GM21723 (cell line): ENCODE measurements at regions not wholly inside any gene's neighbourhood (a gene's known extent, or its start where the extent isn't known, plus 50 kb on each side); places are given as distances from the start of the nearest gene placed in this dataset.
"Not testable (repeated sequence)": the region's sequence is repeated elsewhere in the genome, so short reads cannot be mapped to it uniquely, and the experiment has no call there.

Experiments used
- ATAC-seq: cut with Tn5 transposase; IDR thresholded peaks from one replicate; pipeline ENCODE4 v1.9.1; 2021; ENCODE audit warnings: mild to moderate bottlenecking, moderate library complexity; ENCODE audit not compliant: unreplicated experiment

DNA sequence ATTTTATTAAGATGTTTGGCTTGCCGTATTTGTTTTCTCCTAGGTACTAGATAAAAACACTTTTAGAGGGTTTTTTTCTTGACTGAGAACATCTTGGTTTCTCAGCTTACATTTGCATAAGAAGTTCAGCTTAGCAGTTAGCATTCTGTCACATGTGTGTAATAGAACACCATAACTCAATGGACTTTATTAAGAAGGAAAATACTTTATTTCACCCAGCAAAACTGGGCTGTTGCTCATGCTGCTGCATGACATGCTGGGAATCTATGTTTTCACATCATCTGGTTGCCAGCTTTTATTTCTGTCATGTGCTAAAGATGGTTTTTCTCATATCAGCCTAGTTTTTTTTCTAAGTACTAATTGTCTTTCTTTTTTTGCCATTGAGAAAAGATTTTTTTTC lies 144.6 kb downstream of the UTRN start:
- ATAC-seq = no peak

DNA sequence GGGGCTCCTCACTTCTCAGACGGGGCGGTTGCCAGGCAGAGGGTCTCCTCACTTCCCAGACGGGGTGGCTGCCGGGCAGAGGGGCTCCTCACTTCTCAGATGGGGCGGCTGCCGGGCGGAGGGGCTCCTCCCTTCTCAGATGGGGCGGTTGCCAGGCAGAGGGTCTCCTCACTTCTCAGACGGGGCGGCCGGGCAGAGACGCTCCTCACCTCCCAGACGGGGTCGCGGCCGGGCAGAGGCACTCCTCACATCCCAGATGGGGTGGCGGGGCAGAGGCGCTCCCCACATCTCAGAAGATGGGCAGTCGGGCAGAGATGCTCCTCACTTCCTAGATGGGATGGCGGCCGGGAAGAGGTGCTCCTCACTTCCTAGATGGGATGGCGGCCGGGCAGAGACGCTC lies 148.3 kb downstream of the UTRN start:
- not testable (repeated sequence) for ATAC-seq

DNA sequence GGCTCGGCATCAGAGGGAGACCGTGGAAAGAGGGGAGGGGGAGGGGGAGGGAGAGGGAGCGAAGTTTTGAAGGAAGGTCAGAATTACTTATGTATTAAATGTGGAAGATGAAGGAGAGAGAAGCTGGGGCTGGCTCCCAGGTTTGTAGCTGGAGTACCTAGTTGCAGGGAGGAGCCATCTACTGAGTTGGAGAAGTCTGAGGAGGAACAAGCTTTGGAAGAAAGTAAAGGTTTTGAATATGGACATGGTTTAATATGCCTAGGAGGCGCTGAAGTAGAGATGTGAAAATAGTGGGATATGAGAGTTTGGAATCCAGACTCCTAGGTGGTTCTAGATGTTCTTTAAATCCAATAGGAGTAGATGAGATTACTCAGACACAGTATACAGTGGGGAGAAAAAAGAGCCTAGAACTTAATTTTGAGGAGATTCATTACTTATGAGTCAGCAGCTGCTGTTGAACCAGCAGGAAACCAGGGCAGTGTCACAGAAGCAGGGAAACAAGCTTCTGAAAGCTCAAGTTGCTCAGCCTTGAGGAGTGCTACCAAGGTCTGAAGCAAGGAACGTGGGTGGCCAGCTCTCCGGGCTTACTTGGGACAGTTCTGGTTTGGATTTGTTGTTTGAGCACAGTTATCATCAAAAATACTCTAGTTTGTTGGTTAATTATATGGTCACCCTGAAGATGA lies 149.3 kb downstream of the UTRN start:
- no peak for ATAC-seq

DNA sequence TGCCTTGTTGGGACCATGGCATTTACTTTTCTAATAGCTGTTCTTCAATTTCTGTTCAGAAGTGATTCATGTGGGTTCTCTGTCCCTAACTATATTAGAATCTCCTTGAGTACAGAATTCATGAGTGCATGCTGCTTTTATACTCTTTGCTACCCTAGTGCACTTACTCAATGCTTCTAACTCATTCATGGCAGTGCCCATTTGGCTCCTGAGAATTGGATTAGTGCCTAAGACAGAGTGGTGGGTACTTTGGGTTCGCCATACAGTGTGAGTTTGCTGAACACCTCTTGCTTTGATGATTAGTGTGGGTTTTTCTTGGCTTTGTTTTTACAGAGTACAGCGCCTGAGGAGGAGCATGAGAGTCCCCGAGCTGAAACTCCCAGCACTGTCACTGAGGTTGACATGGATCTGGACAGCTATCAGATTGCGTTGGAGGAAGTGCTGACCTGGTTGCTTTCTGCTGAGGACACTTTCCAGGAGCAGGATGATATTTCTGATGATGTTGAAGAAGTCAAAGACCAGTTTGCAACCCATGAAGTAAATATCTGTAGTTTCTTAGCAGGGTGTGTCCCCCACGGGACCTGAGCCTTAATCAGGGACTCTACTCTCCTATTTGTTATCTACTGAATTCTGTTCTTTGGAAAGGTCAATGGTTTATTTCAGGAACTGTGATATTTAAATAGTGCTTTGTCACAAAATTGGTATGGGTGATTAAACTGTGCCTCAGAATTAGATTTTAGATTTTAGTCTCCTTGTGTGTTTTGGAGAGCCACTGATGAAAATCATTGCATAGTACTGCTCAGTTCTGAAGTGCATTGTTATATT lies 150.7 kb downstream of the UTRN start:
- ATAC-seq = no peak

DNA sequence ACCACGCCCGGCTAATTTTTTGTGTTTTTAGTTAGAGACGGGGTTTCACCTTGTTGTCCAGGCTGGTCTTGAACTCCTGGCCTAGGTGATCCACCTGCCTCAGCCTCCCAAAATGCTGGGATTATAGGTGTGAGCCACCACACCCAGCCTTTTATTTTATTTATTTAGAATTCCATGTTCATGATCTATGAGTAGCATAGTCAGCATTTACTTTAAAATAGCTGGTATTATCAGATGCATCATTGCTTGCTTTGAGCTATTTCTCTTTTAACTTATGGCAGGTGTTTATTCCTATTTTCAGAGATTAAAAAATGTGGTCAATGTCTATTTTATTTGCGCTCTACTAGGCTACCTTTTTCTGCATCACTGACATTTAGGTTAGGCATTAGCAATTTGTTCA lies 152.0 kb downstream of the UTRN start:
- ATAC-seq = no peak

DNA sequence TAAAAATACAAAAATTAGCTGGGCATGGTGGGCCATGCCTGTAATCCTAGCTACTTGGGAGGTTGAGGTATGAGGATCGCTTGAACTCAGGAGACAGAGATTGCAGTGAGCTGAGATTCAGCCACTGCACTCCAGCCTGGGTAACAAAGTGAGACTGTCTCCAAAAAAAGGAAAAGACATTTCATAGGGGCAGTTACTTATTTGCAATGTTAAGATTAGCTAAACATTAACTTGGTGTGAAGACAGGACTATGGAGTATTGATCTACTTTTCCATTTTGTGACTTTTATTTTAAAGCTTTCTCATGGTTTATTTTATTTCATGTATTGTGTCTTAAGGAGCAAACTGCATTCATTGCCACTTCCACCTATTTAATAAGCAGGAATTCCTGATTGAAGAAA lies 153.0 kb downstream of the UTRN start:
- ATAC-seq = no peak

DNA sequence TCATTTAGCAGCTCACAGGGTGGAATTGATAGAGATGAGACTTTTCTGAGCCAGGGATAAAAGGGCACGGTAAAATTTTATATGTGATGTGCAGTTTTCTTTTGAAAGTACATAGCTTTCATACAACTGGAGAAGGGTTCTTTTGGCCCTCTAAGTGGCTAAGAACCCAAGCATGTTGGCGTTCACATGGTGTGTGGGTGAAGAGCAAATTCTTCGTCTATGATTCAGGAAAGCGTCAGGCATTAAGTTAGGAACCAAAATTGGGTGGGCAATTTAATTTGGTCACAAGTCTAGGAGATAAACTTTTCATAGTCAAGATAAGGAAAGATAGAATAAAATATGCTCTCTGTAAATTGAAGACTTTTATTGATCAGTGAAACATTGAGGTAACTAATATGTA lies 153.9 kb downstream of the UTRN start:
- no peak for ATAC-seq

DNA sequence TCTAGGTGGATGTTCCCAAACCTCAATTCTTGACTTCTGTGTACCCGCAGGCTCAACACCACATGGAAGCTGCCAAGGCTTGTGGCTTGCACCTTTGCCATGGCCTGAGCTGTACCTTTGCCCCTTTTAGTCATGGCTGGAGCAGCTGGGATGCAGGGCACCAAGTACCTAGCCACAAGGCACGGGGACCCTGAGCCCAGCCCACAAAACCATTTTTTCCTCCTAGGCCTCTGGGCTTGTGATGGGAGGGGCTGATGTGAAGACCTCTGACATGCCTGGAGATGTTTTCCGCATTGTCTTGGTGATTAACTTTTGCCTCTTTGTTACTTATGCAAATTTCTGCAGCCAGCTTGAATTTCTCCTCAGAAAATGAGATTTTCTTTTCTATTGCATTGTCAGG lies 156.7 kb downstream of the UTRN start:
- not testable (repeated sequence) for ATAC-seq

DNA sequence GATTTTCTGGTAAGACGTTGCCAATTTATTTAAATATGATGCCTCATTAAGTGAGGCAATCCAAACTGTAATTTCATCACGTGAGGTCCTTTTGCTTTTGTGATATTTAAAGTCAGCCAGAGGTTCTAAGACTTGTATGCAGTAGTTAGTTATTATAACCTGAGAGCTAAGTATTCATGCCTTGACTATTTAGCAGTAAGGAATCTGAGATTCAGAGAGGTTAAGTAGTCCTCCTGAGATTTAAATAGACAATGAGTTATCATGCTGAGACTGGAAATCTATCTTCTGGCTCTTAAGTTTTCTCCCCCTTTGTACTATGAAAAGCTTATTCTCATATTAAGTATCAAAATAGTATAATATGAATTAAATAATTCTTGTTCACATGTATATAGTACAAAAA lies 158.0 kb downstream of the UTRN start:
- ATAC-seq = no peak

DNA sequence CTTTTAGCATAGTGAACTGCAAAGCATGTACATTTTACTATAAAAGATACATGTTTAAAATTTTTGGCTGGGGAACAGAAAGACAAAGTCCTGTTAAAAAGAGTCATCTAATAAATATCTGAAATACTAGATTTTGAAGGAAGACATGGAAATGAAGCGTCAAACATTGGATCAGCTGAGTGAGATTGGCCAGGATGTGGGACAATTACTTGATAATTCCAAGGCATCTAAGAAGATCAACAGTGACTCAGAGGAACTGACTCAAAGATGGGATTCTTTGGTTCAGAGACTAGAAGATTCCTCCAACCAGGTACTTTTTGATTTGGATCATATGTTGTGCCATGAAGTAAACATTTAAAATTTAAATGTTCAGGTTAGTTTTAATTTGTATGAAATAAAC lies 162.3 kb downstream of the UTRN start:
- no peak for ATAC-seq

DNA sequence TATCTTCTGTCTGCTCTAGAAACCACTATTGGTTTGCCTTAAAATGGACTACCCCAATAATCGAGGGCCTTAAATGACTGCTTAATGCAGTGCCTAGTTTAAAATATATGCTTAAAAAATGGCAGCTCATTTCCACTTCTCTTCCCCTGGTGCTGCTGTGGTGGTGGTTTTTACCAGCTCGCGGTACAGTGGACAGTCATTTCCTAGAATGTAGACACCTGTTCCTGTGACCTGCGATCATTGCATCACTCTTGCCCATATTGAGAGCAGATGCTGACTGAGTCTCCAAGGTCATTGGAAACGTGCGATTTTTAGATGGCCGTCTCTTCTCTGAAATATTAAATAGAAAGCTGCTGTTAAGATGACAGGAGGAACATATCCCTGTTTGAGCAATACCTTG lies 164.1 kb downstream of the UTRN start:
- no peak for ATAC-seq

DNA sequence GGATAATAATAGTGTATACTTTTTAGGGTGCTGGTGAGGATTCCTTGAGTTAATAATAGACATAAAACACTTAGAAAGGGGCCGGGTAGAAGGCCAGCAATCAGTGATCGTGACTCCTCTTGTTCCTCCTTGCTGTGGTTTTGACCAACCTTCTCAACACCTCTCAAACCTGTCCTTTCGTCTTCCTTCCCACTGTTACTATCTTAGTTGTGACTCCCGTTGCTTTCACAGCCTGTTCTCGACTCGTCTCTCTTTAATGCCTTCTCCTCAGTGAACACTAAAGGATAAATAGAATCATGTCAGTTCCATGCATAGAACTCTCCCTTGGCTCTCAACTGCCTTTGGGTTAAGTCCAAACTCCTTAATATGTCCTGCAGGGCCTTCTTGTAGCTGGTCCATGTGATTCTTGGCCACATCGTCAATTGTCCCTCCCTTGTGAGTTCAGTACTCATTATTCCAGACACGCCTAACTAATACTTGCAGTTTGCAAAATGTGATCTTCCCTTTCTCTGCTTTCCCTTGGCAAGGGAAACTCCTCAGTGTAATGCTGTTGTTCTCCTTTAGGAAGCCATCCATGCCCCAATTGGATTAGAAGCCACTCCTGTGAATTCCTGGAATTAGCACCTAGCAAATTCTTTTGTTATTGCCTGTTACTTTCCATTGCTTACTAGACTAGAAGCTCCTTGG lies 164.9 kb downstream of the UTRN start:
- ATAC-seq = no peak

DNA sequence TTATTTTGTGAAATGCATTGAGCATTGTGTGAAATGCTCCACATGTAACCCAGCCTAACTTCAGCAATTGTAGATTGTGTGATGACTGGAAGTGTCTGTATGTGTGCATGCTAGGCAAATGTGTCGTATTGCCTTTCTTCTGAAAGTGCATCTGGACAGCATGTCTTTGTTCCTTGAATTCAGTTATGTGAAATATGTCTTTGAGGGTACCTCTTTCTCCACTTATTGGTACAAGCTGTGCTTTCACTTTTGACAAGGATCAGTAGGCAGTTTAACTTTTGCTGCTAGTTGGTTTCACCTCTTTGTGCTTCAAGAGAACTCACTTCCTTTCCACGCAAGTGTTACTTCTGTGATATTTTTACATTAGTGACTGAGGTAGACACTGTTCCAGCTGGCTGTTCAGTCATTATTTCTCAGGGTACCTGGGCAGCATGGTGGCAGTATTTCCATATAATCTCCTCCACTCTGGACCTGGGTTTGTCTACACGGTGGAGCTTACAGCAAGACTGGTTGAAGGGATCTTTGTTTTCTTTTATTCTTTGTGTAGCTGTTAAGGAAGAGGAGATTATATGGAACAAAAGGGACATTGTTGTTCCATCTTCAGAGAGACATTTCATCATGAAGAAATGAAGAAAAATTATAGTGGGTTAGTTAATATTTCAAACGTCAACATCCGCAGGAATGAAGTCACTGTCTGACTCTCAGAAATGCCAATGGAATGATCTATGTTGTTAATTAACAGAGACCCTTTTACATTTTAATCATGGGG lies 175.4 kb downstream of the UTRN start:
- peak; percentile 93 for ATAC-seq

DNA sequence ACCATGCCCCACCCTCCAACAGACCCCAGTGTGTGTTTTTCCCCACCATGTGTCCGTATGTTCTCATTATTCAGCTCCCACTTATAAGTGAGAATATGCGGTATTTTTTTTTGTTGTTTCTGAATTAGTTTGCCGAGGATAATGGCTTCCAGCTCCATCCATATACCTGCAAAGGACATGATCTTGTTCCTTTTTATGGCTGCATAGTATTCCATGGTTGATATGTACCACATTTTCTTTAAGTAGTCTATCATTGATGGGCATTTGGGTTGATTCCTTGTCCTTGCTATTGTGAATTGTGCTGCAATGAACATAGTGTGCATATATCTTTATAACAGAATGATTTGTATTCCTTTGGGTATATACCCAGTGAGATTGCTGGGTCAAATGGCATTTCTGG lies 176.9 kb downstream of the UTRN start:
- ATAC-seq = no peak

DNA sequence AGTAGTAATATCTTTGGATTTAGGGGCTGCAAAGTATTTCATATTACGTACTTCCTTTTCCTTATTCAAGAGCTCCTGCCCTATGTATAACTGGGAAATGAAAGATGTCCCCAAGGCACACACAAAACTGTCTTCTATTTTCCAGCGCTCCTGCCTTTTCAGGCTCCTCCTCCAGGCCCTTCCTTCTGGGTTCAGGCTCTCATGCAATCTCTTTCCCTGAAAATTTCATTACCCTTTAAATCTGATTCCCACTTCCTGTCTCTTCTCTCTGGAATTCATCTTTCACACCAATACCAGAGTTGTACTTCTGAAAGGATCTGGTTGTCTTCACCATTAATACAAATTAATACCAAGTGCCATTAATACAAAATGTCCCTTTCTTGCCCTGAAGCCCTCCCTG lies 181.6 kb downstream of the UTRN start:
- no peak for ATAC-seq

DNA sequence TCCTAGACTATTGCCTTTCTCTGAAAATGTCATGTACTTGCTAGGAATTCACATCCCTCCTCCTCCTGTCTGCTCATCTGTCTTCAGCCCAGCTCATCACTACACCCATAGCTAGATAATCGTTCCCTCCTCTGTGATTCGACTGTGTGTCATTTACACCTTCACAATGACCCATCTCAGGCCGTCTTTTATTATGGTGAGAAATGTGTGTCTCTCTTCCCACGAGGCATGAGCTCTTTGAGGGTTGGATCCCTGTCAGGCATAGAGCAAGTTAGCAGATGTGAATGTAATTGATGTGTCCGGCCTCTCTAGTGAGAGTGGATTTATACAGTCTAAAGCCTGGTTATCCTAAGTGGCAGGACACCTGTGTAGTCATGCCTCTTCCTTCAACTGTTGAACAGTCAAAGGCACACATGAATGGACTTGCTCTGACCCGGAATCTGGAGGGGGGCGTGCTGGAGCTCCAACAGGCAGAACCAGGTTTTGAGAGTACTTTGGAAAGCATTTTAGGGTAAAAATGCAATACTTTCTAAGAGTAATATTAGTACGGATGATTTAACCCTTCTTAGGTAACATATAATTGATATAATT lies 182.1 kb downstream of the UTRN start:
- ATAC-seq = no peak

DNA sequence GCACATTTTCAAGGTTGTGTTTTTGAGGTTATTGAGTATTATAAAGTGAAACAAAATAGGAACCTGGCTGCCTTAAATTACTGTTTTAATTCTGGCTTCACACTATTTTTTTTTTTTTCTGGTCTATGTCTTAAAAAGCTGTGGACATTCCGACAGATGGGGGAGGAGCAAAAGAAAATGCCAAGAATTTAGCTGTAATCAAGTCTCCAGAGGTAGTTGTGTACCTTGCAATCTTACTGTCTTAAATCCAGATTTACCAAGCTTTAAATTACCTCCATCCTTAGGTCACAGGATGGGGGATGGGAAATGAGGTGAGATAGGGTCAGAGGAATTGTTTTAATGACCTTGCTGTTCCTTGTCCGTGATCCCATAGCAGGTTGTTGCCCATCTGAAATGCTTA lies 182.8 kb downstream of the UTRN start:
- no peak for ATAC-seq

DNA sequence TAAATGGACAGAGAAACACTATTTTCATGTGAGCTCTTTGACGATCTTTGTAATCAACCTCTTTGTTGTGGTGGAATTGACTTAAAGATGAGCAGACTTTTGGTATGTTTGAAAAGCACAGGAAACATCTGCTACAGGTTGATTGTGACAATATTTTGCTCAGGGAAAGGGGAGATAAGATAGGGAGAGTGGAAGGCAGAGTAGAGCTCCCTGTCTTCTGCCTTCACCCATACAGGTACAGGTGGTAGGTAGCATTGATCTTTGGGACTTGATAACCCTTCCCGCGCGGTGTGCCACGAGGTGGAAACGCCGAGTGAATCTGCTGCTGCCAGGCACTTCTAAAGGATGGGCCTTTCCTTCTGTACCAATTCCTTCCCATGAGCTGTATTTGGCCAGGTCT lies 183.6 kb downstream of the UTRN start:
- peak; percentile 9 for ATAC-seq

DNA sequence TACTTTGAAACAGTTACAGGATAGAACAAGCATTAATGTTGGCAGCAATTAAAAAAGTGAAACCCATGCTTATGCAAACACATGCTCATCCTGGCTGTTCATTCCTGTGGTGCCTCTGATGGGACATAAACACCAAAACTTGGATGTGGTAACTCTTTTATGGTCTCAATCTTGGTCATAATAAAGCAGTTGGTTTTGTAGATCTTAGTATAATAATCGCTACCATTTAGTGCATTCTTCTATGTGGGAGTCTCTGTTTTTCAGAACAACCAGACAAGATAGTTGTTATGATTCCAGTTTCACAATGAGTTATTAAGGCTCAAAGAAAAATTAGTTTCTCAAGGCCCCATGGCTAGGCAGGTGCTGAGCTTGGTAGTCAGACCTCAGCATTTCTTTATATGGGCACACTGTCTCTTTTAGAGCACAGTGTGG lies 184.0 kb downstream of the UTRN start:
- ATAC-seq = peak; percentile 93

DNA sequence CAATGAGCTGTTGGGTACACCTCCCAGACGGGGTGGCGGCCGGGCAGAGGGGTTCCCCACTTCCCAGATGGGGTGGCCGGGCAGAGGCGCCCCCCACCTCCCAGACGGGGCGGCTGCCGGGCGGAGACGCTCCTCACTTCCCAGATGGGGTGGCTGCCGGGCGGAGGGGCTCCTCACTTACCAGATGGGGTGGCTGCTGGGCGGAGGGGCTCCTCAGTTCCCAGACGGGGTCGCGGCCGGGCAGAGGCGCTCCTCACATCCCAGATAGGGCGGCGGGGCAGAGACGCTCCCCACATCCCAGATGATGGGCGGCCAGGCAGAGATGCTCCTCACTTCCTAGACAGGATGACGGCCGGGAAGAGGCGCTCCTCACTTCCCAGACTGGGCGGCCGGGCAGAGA lies 185.1 kb downstream of the UTRN start:
- not testable (repeated sequence) for ATAC-seq

DNA sequence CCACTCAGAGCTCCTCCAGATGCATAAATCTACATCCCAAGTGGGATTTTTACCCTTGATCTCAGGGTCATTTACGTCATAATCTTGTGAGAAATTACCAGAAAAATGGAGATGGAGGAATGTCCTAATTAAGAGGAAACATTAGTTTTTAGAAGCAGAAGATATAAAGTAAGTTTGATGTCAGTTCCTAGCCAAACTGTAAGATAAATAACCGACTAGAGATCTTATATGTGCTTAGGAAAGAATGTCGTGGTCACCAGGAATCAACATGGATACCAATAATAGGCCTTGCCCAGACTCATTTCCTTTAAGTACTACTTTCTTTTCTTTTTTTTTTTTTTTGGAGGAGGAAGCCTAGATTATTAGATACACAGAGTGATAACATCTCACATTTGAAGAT lies 186.9 kb downstream of the UTRN start:
- no peak for ATAC-seq
